ENCODE measurements at regions not wholly inside any gene's neighbourhood (a gene's known extent, or its start where the extent isn't known, plus 50 kb on each side); places are given as distances from the start of the nearest gene placed in this dataset.

DNA sequence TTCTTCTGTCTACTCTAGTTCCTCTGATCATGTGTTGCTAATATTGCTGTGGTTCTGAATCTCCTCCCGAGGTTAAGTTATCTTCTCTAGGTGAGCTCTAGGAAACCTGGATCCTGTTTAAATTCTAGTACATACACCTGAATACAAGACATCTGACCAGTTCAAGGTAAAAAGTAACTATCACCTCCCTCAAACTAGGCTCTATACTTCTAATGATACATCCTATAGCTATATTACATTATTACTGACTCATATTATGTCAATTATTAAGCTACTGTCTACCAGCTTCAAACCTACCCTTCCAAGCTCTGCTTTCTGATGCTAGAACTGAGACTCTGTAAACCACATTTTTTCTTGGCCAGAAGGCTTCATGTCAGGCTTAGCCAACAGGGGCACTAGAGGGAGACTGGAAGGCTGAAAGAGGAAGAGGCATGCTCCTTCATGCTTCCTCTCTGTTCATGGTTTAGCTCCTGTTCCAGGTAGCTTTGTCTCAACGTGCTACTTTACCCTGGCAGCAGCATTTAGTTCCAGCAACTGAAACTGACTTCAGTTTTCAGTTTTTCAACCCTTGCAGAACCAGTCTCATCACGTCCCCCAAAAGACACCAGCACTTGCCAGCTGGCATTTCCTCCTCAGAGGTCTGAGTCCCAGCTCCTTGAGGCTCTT lies 148.4 kb upstream of the TOP1 start:
- Histone ChIP-seq H2AFZ (ENCODE audit: low read length) (no peak overlapping the region), H3K27me3 (ENCODE audit: control insufficient read depth in 3 of 3, insufficient read depth in 3 of 3, low read depth in 1 of 3, low read length in 3 of 3) (peaks cover 0 to 8% (median 0%) of the 10 kb centered on the region in 3 experiments), H2BK5ac (ENCODE audit: low read length) (no peak overlapping the region), H2BK120ac (ENCODE audit: low read depth, low read length) (no peak overlapping the region), H3K23ac (ENCODE audit: low read depth, low read length, poor library complexity) (no peak overlapping the region), H3K4me1 (ENCODE audit: control insufficient read depth in 2 of 2, insufficient read depth in 1 of 2, low read depth in 1 of 2, low read length in 2 of 2) (no peaks in the 10 kb centered on the region), H4K91ac (ENCODE audit: low read depth, low read length, poor library complexity) (no peak overlapping the region), H3K4me3 (ENCODE audit: low read length in 2 of 2) (peak overlapping the region in 1 of 2 donors; percentile 56), H3K27ac (replicated peaks; ENCODE audit: low read length) (no peak overlapping the region), H3K18ac (ENCODE audit: low read length) (no peak overlapping the region), H2BK15ac (ENCODE audit: low read length) (no peak overlapping the region), H2BK12ac (ENCODE audit: low read length) (no peak overlapping the region), H3K9me3 (replicated peaks in 1 of 2; ENCODE audit: control insufficient read depth in 2 of 2, insufficient read depth in 1 of 2, low read depth in 1 of 2, low read length in 2 of 2) (peaks cover 0 to 1% of the 10 kb centered on the region in 2 donors), H3K9ac (ENCODE audit: low read depth, low read length, poor library complexity) (no peak overlapping the region), H4K8ac (ENCODE audit: low read depth, low read length) (no peak overlapping the region), H3K79me1 (ENCODE audit: low read depth, low read length) (no peaks in the 10 kb centered on the region), H2AK5ac (ENCODE audit: low read depth, low read length) (no peak overlapping the region), H3K4ac (ENCODE audit: low read length) (no peak overlapping the region), H3K14ac (ENCODE audit: low read length) (no peak overlapping the region), H3K4me2 (ENCODE audit: insufficient read depth, low read length, poor library complexity, severe bottlenecking) (no peak overlapping the region), H3K36me3 (replicated peaks in 1 of 2; ENCODE audit: control insufficient read depth in 2 of 2, insufficient read depth in 2 of 2, low read length in 2 of 2) (no peaks in the 10 kb centered on the region)
- WGBS, 2 donors (ENCODE audit: extremely low coverage in 2 of 2, insufficient read length in 2 of 2, insufficient replicate concordance in 1 of 2): no CpG with 5 or more reads among the region's 3 CpGs
- no peak for DNase-seq (ENCODE audit: low spot score)

DNA sequence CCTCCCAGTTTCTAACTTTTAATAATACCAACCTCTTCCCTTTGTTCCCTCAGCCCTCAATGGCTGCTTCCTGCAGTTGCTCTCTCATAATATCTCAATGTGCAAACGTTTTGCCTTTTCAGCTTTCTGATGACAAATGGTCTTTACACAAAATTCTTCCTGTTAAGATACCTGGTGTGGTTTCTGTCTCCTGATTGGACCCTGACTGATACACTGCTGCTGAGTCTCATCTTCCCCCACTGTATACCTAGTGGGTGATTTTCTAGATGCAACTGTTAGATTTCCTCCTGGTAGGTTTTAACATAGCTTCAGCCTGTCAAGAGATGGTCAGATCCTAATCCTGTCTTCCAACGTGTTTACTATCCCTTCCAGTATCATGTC lies 147.9 kb upstream of the TOP1 start:
- H2AK5ac ChIP-seq (ENCODE audit: low read depth, low read length): no peak overlapping the region
- H3K27me3 ChIP-seq (ENCODE audit: control insufficient read depth in 3 of 3, insufficient read depth in 3 of 3, low read depth in 1 of 3, low read length in 3 of 3): peaks cover 0 to 13% (median 0%) of the 10 kb centered on the region in 3 experiments
- no peak overlapping the region for H3K4me2 ChIP-seq (ENCODE audit: insufficient read depth, low read length, poor library complexity, severe bottlenecking)
- H3K4me1 ChIP-seq (ENCODE audit: control insufficient read depth in 2 of 2, insufficient read depth in 1 of 2, low read depth in 1 of 2, low read length in 2 of 2): no peaks in the 10 kb centered on the region
- no peak overlapping the region for H3K9ac ChIP-seq (ENCODE audit: low read depth, low read length, poor library complexity)
- H2BK12ac ChIP-seq (ENCODE audit: low read length): no peak overlapping the region
- H3K23ac ChIP-seq (ENCODE audit: low read depth, low read length, poor library complexity): no peak overlapping the region
- H2BK15ac ChIP-seq (ENCODE audit: low read length): no peak overlapping the region
- H3K4me3 ChIP-seq (ENCODE audit: low read length in 2 of 2): no peak overlapping the region
- H3K9me3 ChIP-seq (replicated peaks in 1 of 2; ENCODE audit: control insufficient read depth in 2 of 2, insufficient read depth in 1 of 2, low read depth in 1 of 2, low read length in 2 of 2): peaks cover 0 to 1% of the 10 kb centered on the region in 2 donors
- no peak overlapping the region for H2AFZ ChIP-seq (ENCODE audit: low read length)
- H3K79me1 ChIP-seq (ENCODE audit: low read depth, low read length): no peaks in the 10 kb centered on the region
- H2BK5ac ChIP-seq (ENCODE audit: low read length): no peak overlapping the region
- no CpG with 5 or more reads among the region's 2 CpGs for WGBS, 2 donors (ENCODE audit: extremely low coverage in 2 of 2, insufficient read length in 2 of 2, insufficient replicate concordance in 1 of 2)
- H3K36me3 ChIP-seq (replicated peaks in 1 of 2; ENCODE audit: control insufficient read depth in 2 of 2, insufficient read depth in 2 of 2, low read length in 2 of 2): no peaks in the 10 kb centered on the region
- H4K8ac ChIP-seq (ENCODE audit: low read depth, low read length): no peak overlapping the region
- DNase-seq (ENCODE audit: low spot score): no peak
- H3K4ac ChIP-seq (ENCODE audit: low read length): no peak overlapping the region
- no peak overlapping the region for H3K27ac ChIP-seq (replicated peaks; ENCODE audit: low read length)
- H3K18ac ChIP-seq (ENCODE audit: low read length): no peak overlapping the region
- H3K14ac ChIP-seq (ENCODE audit: low read length): no peak overlapping the region
- no peak overlapping the region for H2BK120ac ChIP-seq (ENCODE audit: low read depth, low read length)
- H4K91ac ChIP-seq (ENCODE audit: low read depth, low read length, poor library complexity): no peak overlapping the region

DNA sequence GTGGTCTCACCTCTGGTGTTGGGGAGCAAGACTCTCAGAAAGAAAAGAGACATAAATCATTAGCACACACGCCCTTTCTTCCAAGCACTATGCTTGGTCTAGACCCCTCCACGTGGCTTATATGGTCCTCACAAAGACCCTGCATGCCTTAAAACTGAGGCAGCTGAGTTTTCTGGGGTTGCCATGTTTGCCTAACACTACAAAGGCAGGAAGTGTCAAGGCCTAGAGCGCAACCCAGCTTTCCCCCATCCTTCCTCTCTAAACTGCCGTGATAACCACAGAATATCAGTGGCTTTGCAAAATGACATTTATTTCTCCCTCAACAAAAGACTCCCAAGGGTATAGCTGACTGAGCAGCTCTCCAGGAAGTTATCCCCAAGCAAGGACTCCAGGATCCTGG lies 146.5 kb upstream of the TOP1 start:
- H2AK5ac ChIP-seq (ENCODE audit: low read depth, low read length): no peak overlapping the region
- H3K9me3 ChIP-seq (replicated peaks in 1 of 2; ENCODE audit: control insufficient read depth in 2 of 2, insufficient read depth in 1 of 2, low read depth in 1 of 2, low read length in 2 of 2): peaks cover 0 to 1% of the 10 kb centered on the region in 2 donors
- H2BK12ac ChIP-seq (ENCODE audit: low read length): no peak overlapping the region
- no peak for DNase-seq (ENCODE audit: low spot score)
- H3K27me3 ChIP-seq (ENCODE audit: control insufficient read depth in 3 of 3, insufficient read depth in 3 of 3, low read depth in 1 of 3, low read length in 3 of 3): peaks cover 0 to 25% (median 0%) of the 10 kb centered on the region in 3 experiments
- no peak overlapping the region for H2BK15ac ChIP-seq (ENCODE audit: low read length)
- H4K91ac ChIP-seq (ENCODE audit: low read depth, low read length, poor library complexity): no peak overlapping the region
- H3K18ac ChIP-seq (ENCODE audit: low read length): no peak overlapping the region
- H2BK120ac ChIP-seq (ENCODE audit: low read depth, low read length): no peak overlapping the region
- no CpG with 5 or more reads among the region's 4 CpGs for WGBS, 2 donors (ENCODE audit: extremely low coverage in 2 of 2, insufficient read length in 2 of 2, insufficient replicate concordance in 1 of 2)
- no peaks in the 10 kb centered on the region for H3K79me1 ChIP-seq (ENCODE audit: low read depth, low read length)
- H3K4me3 ChIP-seq (ENCODE audit: low read length in 2 of 2): no peak overlapping the region
- no peak overlapping the region for H3K14ac ChIP-seq (ENCODE audit: low read length)
- no peak overlapping the region for H2AFZ ChIP-seq (ENCODE audit: low read length)
- no peak overlapping the region for H3K4ac ChIP-seq (ENCODE audit: low read length)
- no peaks in the 10 kb centered on the region for H3K4me1 ChIP-seq (ENCODE audit: control insufficient read depth in 2 of 2, insufficient read depth in 1 of 2, low read depth in 1 of 2, low read length in 2 of 2)
- H4K8ac ChIP-seq (ENCODE audit: low read depth, low read length): no peak overlapping the region
- no peaks in the 10 kb centered on the region for H3K36me3 ChIP-seq (replicated peaks in 1 of 2; ENCODE audit: control insufficient read depth in 2 of 2, insufficient read depth in 2 of 2, low read length in 2 of 2)
- no peak overlapping the region for H3K9ac ChIP-seq (ENCODE audit: low read depth, low read length, poor library complexity)
- no peak overlapping the region for H3K4me2 ChIP-seq (ENCODE audit: insufficient read depth, low read length, poor library complexity, severe bottlenecking)
- H2BK5ac ChIP-seq (ENCODE audit: low read length): no peak overlapping the region
- H3K23ac ChIP-seq (ENCODE audit: low read depth, low read length, poor library complexity): no peak overlapping the region
- no peak overlapping the region for H3K27ac ChIP-seq (replicated peaks; ENCODE audit: low read length)

DNA sequence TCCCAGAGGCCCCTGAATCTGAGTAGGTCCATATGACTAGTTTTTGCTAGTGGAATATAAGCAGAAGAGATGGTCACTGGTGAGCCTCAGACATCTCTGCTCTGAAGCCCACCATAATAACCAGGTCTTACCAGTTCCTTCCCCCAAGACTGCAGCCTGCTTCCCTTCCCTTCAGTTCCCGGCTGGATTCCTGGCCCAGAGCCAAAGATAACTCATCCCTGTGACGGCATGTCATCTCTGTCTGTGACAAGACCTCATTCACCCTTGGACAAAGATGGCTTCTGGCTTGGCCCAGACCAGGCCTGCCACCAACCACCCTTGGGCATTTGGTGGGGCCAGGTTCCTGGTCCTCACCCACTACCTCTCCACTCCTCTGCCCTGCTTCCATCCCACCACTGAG lies 145.5 kb upstream of the TOP1 start:
- Histone ChIP-seq H3K9me3 (replicated peaks in 1 of 2; ENCODE audit: control insufficient read depth in 2 of 2, insufficient read depth in 1 of 2, low read depth in 1 of 2, low read length in 2 of 2) (peaks cover 0 to 1% of the 10 kb centered on the region in 2 donors), H3K27me3 (ENCODE audit: control insufficient read depth in 3 of 3, insufficient read depth in 3 of 3, low read depth in 1 of 3, low read length in 3 of 3) (peaks cover 0 to 25% (median 0%) of the 10 kb centered on the region in 3 experiments), H2BK12ac (ENCODE audit: low read length) (no peak overlapping the region), H3K36me3 (replicated peaks in 1 of 2; ENCODE audit: control insufficient read depth in 2 of 2, insufficient read depth in 2 of 2, low read length in 2 of 2) (no peaks in the 10 kb centered on the region), H3K23ac (ENCODE audit: low read depth, low read length, poor library complexity) (no peak overlapping the region), H2BK5ac (ENCODE audit: low read length) (no peak overlapping the region), H3K4me2 (ENCODE audit: insufficient read depth, low read length, poor library complexity, severe bottlenecking) (no peak overlapping the region), H4K8ac (ENCODE audit: low read depth, low read length) (no peak overlapping the region), H3K4me3 (ENCODE audit: low read length in 2 of 2) (no peak overlapping the region), H2BK15ac (ENCODE audit: low read length) (no peak overlapping the region), H3K27ac (replicated peaks; ENCODE audit: low read length) (no peak overlapping the region), H2AK5ac (ENCODE audit: low read depth, low read length) (no peak overlapping the region), H3K4ac (ENCODE audit: low read length) (no peak overlapping the region), H3K18ac (ENCODE audit: low read length) (no peak overlapping the region), H3K9ac (ENCODE audit: low read depth, low read length, poor library complexity) (no peak overlapping the region), H3K14ac (ENCODE audit: low read length) (no peak overlapping the region), H2AFZ (ENCODE audit: low read length) (no peak overlapping the region), H4K91ac (ENCODE audit: low read depth, low read length, poor library complexity) (no peak overlapping the region), H3K79me1 (ENCODE audit: low read depth, low read length) (no peaks in the 10 kb centered on the region), H2BK120ac (ENCODE audit: low read depth, low read length) (no peak overlapping the region), H3K4me1 (ENCODE audit: control insufficient read depth in 2 of 2, insufficient read depth in 1 of 2, low read depth in 1 of 2, low read length in 2 of 2) (no peaks in the 10 kb centered on the region)
- no peak for DNase-seq (ENCODE audit: low spot score)
- WGBS, 2 donors (ENCODE audit: extremely low coverage in 2 of 2, insufficient read length in 2 of 2, insufficient replicate concordance in 1 of 2): no CpG with 5 or more reads among the region's 2 CpGs

All from neuronal stem cell (in vitro differentiated cells).